HUDEP-2 (cell line): ENCODE measurements at regions not wholly inside any gene's neighbourhood (a gene's known extent, or its start where the extent isn't known, plus 50 kb on each side); places are given as distances from the start of the nearest gene placed in this dataset.
A peak's percentile ranks its signal among the peaks of the same experiment; 100 is the strongest.
"Not testable (repeated sequence)": the region's sequence is repeated elsewhere in the genome, so short reads cannot be mapped to it uniquely, and the experiment has no call there.

Source experiments
- DNase-seq, 76 experiments: peaks; one replicate each; lab custom pipeline; 2025; ENCODE audit not compliant: unreplicated experiment in 76 of 76; lab: John Stamatoyannopoulos, UW

DNA sequence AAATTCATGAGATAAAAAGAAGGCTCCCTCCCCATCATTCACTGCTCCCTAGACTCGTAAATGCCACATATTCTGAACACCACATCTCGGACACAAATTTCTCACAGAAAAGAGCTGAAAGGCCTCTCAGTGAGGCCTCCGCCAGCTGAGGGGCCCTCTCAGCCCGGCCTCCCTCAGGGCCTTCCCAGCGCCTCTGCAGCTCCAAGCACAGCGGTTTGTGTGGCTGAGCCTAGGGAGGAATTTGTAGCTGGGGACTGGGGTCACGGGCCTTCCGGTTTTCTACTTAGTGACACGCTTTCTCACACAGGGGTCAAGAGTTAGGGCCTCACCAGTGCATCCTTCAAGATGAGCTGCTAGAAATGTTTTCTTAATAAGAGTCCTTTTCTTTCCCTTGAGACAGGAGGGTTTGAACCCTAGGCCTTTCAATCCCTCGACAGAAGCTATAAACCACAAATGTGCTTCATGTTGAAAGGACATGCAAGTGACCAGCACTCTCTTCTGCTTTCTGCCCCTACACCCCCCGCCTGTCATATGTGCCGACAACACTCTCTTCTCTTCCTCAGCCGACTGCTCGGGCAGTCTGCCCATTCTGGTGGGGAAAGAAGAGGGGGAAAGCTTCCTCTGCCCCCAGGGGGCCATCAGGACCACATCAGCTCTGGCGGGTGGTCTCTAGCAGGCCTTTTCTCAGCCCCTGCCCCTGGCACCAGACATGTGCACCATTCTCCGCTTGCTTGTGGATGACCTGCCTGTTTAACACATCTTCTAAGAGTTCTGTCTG is 104.9 kb downstream of the CHIC2 start:
- no peak for DNase-seq

DNA sequence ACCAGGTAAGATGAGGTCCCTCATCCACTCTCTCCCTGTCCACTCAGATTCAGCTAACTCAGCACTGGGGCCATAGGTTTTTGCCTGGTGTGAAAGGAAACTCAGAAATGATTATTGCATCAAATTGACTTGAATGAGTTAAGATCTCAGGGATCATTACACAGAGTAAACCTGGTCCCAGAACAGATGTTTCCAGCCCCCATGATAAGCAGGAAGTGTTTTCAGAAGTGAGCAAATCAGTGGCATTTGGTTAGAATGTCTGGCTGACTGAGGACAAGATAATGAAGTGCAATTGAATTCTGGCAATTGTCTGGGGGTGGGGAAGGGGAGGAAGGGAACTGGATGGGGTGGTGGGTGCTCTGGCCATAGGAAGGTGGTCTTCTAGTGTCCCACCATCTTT is 108.0 kb downstream of the CHIC2 start:
- no peak for DNase-seq

DNA sequence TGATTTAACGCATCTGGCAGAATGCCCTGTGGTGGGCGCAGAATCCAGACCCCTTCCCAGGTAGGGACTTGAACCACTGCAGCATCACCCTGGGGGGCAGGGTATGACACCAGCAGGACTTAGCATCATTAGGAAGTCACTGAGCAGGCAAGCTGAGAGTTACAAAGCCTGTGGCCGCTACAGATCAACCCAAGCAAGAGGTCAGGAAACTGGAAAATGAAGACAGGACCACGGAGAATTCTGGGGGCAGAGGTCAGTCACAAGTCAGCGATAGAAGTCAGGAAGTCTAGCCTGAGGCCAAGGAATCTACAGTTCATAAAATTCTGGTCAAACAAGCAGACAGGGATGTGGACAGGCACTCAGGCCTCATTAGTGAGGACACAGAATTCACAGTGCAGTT is 108.4 kb downstream of the CHIC2 start:
- DNase-seq = no peak

DNA sequence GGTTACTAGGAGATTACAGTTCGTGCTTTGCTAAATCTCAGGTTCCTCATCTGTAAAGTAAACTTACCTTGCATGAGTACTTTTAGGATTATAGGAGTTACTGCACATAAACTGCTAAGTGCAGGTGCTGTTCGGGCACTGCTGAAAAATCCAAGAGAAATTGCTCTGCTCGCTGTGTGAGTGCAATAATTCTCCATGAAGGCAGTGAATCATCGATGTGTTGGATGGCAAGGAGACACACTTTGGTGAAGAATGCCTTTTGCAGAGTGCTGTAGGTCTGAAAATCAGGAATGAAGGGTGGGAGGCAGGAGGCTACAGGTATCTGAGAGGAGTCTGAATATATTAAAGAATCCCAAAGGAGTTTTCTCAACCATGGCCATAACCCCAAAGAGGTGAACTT is 113.0 kb downstream of the CHIC2 start:
- no peak for DNase-seq

DNA sequence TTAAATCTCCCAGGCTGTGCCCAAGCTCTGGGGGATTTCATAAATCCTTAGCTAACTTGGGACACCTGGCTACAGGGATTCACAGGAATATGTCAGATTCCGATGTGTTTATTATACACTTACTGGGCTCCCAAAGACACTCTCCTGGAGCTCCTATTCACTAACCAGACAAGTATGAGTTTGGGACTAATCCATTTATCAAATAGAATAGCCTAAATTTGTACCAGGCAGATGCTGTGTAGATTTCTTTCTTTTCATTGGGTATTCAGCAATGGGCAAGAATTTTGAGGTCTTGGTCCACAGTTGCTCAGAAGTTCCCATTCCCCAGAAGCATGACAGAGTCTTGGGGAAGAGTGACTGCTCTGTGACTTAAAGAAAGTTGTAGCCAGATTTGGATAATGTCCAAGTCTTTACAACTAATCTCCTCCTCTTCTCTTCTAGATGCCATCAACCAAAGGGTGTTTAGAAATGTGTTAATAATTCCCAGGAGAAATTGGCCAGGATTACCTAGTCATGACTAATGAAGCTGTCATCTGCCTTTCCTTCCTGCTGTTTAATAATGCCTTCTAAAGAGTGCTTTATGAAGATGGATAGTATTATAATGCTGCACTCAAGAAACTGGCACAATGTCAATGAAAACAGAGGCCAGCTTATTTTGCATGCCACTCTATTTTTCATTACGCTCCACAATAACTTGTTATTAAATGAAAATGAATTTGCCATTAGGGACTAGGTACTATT is 120.9 kb downstream of the CHIC2 start:
- no peak for DNase-seq

DNA sequence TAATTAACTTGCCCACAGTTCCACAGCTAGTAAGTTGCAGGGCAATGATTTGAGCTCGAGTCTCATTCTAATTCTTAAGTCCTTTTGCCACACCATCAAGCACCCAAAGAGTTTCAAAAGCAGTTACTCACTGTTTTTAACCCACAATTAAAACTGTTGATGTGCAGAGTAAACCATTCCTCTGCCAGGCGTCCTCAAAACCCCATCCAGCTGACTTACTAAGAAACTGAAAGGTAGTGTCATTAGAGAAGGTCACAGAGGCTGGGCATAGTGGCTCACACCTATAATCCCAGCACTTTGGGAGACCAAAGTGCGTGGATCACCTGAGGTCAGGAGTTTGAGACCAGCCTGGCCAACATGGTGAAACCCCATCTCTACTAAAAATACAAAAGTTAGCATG is 121.7 kb downstream of the CHIC2 start:
- no peak for DNase-seq

DNA sequence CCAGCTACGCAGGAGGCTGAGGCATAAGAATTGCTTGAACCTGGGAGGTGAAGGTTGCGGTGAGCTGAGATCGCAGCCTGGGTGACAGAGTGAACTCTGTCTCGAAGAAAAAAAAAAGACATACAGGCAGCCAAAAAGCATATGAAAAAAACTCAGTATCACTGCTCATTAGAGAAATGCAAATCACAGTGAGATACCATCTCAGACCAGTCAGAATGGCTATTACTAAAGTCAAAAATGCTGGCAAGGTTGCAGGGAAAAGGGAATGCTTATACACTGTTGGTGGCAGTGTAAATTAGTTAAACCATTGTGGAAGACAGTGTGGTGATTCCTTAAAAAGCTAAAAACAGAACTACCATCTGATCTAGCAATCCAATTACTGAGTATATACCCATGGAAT is 123.1 kb downstream of the CHIC2 start:
- no peak for DNase-seq

DNA sequence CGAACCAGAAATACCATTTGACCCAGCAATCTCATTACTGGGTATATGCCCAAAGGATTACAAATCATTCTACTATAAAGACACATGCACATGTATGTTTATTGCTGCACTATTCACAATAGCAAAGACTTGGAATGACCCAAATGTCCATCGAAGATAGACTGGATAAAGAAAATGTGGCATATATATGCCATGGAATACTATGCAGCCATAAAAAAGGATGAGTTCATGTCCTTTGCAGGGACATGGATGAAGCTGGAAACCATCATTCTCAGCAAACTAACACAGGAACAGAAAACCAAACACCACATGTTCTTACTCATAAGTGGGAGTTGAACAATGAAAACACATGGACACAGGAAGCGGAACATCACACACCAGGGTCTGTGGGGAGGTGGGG is 124.5 kb downstream of the CHIC2 start:
- not testable (repeated sequence) for DNase-seq

DNA sequence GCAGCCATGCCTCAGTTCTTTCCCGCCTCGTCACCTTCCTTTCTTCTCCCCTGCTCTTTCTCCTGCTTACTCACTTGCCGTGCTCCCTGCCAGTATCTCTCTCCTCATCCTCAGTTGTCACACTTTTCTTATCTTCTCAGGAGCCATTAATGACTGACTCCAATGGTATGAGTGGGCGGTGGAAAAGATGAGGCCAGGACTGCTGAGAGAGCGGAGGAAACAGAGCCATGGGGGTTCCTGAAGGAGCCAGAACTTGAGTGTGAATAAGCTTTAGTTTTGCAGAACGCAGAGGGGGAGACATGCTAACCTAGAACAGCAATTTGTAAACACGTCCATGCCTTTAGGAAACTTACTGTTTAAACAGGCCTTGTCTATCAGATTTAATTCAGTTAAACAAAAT is 126.5 kb downstream of the CHIC2 start:
- DNase-seq = no peak

DNA sequence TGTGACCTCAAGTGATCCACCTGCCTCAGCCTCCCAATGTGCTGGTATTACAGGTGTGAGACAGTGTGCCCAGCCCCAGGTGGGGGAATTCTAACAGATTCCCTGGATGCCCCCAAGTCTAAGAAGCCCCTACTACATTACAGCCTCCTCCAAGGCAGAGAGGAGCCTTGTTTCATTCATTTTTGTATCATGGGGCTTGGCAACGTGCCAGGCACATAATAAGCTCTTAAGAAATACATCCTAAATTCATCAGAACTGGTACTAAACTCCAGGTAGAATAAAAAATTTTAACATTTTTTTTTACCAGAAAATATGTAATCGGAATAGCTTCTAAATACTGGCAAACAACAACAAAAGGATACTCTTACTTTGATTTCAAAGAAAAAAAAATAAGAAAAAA is 127.1 kb downstream of the CHIC2 start:
- DNase-seq = no peak

DNA sequence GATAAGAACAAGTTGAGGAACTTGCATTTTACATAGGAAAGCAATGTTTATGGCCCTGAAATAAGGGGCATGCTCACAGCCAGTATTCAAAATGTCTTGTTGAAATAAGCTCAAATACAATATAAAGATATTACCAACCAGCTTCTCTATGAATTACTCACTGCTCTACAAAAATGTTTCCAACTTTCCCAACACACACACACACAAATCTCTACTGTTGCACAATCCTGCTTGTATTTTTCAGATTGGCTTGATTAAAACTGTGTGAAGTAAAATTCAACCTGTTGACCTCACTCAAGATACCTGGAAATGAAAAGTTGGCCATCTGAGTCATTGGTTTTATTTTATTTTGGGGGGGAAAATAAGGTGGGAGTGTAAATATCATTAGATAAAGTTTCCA is 128.6 kb downstream of the CHIC2 start:
- no peak for DNase-seq

DNA sequence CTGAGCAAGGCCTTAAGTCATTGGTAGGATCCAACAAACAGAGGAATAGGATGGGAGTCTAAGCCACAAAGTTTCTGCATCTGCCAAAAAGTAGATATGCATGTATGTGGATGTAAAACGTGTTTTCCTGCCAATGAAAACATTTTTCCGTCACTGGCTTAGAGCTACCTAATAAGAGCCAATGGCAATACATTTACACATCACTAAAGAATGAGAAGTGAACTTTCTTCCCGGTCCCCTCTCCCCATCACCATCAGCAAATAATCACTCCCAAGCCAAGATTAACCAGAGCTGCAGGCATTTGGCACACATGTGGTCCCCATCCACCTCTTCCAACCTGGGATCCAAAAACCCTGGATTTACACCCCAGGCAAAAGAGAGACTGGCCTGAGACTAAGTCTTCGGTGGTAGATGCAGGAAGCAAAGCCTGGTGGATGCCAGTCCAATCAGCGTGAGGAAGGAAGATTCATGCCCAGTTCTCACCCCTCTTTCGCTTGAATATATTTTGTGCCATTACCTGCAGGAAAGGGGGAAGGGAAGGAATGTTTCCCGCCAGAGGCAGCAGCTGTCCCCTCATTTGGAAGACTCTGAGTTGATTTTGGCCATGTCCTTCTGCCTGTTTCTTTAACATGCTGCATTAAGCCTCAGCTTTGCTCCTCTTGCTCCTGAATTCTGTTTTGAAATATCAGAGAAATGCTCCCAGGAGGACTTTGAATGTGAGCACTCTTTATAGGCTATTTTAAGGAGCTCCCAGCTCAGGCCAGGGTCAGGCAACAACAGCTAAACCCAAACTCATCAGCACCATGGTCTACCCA is 131.4 kb downstream of the CHIC2 start:
- DNase-seq = no peak

DNA sequence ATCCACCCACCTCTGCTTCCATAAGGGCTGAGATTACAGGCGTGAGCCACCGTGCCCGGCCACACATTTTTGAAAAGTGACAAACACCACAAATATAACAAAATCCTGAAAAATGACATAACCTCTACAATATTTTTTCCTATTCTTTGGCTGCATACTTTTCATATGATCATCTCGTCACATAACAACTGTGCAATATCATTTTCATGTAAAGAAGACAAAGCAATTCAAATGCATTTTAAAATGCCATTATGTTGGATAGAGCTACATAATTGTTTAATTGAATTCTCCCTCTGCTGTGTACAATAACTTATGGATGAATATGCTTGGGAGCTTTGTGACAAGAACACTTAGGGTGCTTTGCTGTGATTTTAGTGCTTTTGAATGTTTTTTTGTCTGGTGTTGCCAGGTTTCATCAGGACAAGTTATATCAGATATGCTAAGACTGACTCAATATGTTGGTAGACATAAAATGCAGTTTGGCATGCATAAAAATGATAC is 132.9 kb downstream of the CHIC2 start:
- DNase-seq = no peak

DNA sequence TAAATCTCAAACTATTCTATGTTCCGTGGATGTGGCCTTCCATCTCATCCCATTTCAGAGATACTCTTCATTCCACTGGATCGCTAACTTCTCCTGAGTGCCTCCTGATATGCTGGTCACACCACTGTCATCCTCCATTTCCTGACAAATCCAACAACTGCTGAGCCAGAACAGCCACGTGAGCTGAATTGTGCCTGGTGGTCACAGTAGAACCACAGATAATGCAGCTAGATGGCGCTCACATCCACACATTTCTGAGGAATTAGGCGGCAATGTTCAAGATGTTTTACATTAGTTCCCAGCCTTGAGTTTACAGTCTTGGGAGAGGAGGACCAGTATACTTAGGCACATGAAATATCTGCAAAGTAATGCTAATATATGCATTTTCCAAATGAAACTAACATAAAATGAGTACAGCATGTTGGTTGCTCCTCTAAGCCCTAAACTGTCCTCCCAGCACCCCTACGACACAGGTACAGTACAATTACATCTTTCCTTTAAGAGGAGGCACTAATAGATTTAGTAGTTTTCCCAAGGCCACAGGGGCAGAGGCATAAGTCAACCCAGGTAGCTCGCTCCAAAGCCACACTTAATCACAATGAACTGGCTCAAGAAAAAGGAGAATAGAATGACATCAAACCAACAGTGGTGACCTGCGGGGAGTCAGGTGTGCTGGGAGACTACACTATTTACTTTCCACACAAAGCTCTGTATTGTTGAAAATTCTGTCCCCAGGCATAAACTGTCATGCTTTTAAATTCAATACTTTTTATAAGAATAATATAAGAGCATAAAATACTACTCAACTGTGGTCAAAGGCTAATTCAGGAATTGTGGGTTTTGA is 134.2 kb downstream of the CHIC2 start:
- peak in 61 of 76 experiments; percentile 1 to 67 (median 20) for DNase-seq

DNA sequence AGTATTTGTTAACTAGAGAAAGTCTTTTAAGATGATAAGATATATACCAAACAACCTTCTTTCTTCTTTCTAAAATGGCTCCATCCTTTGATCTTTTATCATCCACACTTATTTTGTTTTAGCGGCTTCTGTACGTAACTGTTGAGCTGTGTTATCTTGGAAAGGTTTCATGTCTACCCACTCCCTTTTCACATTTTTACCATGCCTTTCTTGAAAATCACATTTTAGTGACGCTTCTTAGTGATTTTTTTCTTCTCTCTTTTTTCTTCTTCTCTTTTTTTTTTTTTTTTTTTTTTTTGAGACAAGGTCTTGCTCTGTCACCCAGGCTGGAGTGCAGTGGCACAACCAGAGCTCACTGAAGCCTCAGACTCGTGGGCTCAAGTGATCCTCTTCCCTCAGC is 135.1 kb downstream of the CHIC2 start:
- no peak for DNase-seq

DNA sequence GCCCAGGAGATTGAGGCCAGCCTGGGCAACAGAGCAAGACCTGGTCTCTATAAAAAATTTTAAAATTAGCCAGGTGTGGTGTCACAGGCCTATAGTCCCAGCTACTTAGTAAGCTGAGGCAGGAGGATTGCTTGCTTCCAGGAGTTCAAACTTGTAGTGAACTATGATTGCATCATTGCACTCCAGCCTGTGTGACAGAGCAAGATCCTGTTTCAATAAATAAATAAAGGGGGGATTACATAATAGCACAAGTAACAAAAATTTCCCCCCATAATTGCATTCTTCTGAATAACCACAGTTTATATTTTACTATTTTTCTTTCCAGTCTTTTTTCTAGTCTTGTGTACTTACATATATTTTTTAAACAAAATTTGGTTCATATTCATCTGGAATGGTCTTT is 135.6 kb downstream of the CHIC2 start:
- no peak for DNase-seq

DNA sequence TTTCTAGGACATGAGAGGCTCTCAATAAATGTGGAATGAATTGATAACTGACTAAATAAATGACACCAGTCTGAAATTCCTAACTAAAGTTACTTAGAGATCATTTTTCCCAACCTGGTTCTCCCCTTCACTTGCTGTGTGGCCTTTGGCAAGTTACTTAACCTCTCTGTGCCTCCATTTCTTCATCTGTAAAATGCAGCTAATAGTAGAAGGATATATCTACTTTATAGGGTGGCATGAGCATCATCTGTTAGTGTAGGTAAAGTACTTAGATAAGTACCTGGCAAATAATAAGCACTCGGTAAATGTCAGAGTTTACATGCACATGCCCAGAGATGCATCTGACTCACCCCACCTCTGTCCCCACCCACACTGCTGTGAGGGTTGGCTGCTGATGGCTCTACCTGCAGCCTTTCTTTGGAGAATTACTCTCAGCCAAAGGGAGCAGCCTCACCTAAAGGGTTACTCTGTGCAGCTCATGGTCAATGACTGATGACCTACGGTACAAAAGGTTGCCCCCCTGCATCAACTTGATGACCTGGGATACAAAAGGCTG is 139.3 kb downstream of the CHIC2 start:
- no peak for DNase-seq

DNA sequence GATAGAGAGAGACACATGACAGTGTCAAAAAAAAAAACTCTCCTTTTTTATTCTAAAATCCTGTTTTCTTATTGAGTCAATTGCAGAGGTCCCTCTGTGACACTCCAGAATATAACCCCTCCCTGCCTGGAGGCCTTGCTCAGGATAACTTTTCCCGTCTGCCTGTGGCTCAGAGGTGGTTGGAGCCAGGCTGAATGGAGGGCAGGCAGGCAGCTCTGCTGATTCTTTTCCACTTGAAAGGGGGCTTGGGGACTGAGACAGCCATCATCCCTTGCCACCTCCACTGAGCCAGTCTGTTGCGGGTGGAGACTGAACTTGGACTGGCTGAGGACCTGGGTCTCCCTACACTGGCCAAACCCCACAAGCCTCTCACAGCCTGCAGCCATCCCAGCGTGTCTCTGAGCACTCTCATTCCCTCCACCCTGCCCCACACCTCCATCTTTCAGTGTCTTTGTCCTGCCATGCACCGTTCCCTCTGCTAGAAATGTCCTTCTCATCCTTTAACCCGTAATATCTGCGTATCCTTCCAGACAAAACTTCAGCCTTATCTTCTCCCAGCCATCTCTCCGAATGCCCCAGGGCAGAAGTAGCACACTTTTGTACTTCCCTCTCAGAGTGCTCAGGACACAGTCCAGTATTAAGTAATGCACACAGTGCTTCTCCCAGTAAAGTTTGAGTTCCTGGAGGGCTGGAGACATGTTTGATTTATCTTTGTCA is 139.9 kb downstream of the CHIC2 start:
- no peak for DNase-seq

DNA sequence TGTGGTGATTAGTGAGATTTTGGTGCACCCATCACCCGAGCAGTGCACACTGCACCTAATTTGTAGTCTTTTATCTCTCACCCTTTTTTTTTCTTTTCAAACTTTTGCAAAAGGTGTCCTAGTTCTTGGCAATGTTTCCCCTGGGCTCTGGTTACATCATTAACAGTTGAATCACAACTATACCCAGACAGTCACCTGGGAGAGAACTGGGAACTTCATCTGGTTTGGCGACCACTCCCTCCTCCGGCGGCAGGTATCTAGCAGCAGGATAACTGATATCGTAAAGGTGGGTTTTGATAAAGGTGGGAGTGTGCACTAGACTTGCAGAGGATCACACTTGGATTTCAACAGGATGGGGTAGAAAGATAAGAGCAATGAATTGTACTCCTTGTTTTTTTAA is 140.5 kb downstream of the CHIC2 start:
- no peak for DNase-seq

DNA sequence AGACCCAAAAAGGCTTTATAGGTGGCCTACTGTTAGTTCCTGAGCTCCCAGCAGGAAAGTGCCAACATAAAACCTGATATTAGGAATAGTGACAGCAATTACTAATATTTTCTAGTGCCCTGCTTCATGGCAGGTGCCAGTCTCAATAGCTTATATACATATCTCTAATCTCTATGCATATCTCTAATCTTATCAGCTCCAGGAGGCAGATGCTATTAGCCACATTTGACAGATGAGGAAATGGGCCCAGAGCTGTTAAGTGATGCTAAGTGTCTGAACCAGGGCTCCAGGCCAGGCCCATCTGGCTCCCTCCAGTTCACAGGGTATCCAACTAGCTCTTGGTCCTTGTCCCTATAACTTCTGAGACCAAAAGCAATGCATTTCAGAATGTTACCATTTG is 142.5 kb downstream of the CHIC2 start:
- no peak for DNase-seq
